Hepatic stellate cell (primary cell): ENCODE measurements at regions not wholly inside any gene's neighbourhood (a gene's known extent, or its start where the extent isn't known, plus 50 kb on each side); places are given as distances from the start of the nearest gene placed in this dataset.
A peak's percentile ranks its signal among the peaks of the same experiment; 100 is the strongest.
"Not testable (repeated sequence)": the region's sequence is repeated elsewhere in the genome, so short reads cannot be mapped to it uniquely, and the experiment has no call there.

ENCODE experiments used
- DNase-seq: peaks from one replicate; pipeline ENCODE4 v3.0.0; 2011; ENCODE audit warnings: low spot score

GRCh38 chr14:92223025-92223424 is 99.9 kb upstream of the SLC24A4 start:
- DNase-seq, result no peak

- DNase-seq, result no peak
These were observed 98.5 kb upstream of the SLC24A4 start for GRCh38 chr14:92224358-92224954.

- DNase-seq, result no peak
These were observed 97.2 kb upstream of the SLC24A4 start for GRCh38 chr14:92225731-92226130.

GRCh38 chr14:92226166-92226565 is 96.8 kb upstream of the SLC24A4 start:
- not testable (repeated sequence) for DNase-seq

- DNase-seq, result no peak
These were observed 86.6 kb upstream of the SLC24A4 start for GRCh38 chr14:92236243-92236900.

- DNase-seq, result no peak
These were observed 82.3 kb upstream of the SLC24A4 start for GRCh38 chr14:92240658-92241057.

GRCh38 chr14:92241966-92242595 is 80.9 kb upstream of the SLC24A4 start:
- no peak for DNase-seq

- DNase-seq, result no peak
These were observed 78.2 kb upstream of the SLC24A4 start for GRCh38 chr14:92244805-92245204.

- DNase-seq, result no peak
These were observed 75.6 kb upstream of the SLC24A4 start for GRCh38 chr14:92247341-92247740.

GRCh38 chr14:92247947-92248346 is 75.0 kb upstream of the SLC24A4 start:
- no peak for DNase-seq

- no peak for DNase-seq
These were observed 74.3 kb upstream of the SLC24A4 start for GRCh38 chr14:92248696-92249095.

GRCh38 chr14:92250366-92250765 is 72.6 kb upstream of the SLC24A4 start:
- not testable (repeated sequence) for DNase-seq

GRCh38 chr14:92252323-92252722 is 70.6 kb upstream of the SLC24A4 start:
- no peak for DNase-seq

GRCh38 chr14:92253381-92253894 is 69.5 kb upstream of the SLC24A4 start:
- no peak for DNase-seq

- DNase-seq, result peak; percentile 76
These were observed 68.2 kb upstream of the SLC24A4 start for GRCh38 chr14:92254786-92255185.

- no peak for DNase-seq
These were observed 64.0 kb upstream of the SLC24A4 start for GRCh38 chr14:92258934-92259333.

- no peak for DNase-seq
These were observed 63.2 kb upstream of the SLC24A4 start for GRCh38 chr14:92259613-92260357.

GRCh38 chr14:92263681-92264080 is 59.3 kb upstream of the SLC24A4 start:
- no peak for DNase-seq

GRCh38 chr14:92264195-92264594 is 58.8 kb upstream of the SLC24A4 start:
- no peak for DNase-seq

GRCh38 chr14:92266216-92266615 is 56.7 kb upstream of the SLC24A4 start:
- DNase-seq, result no peak
